PC-9 (cell line): ENCODE measurements at regions not wholly inside any gene's neighbourhood (a gene's known extent, or its start where the extent isn't known, plus 50 kb on each side); places are given as distances from the start of the nearest gene placed in this dataset.

Experiments used
- BruUV-seq: library from RNA; stranded (reverse); fragments of 400-500 nt; replicated peaks from 2 replicates; lab custom pipeline; 2021; lab: Mats Ljungman, UMichigan
- CTCF ChIA-PET: fragments of 300-600 bp; sonication (Branson Sonifier 250); formaldehyde crosslinking; loops from one replicate; lab custom pipeline; 2022; ENCODE audit warnings: antibody characterized with exemption; lab: Charles Lee
- POLR2A ChIA-PET: fragments of 300-600 bp; sonication (Branson Sonifier 250); formaldehyde crosslinking; loops from one replicate; lab custom pipeline; 2022; ENCODE audit warnings: antibody characterized with exemption; ENCODE audit not compliant: unreplicated experiment; lab: Charles Lee
- DNase-seq, 2 experiments: peaks; one replicate each; pipeline versions ENCODE4 v3.0.0 to v3.0.0-alpha.2; 2015 to 2022; ENCODE audit warnings: mixed read lengths in 1 of 2
- H2AFZ ChIP-seq: fragments of 200-600 bp; sonication (generic); 2 replicates; pipeline ENCODE4 v1.8.1; 2017; ENCODE audit warnings: antibody characterized with exemption
- H3F3A ChIP-seq: fragments of 200-600 bp; sonication (generic); 2 replicates; pipeline ENCODE4 v1.8.1; 2017; ENCODE audit warnings: antibody characterized with exemption, mild to moderate bottlenecking, low read depth; ENCODE audit not compliant: insufficient read depth
- H3K27ac ChIP-seq: fragments of 200-600 bp; sonication (generic); 2 replicates; pipeline ENCODE4 v1.6.1; 2016; ENCODE audit warnings: mixed run types
- H3K27me3 ChIP-seq: fragments of 200-600 bp; sonication (generic); 2 replicates; pipeline ENCODE4 v1.6.1; 2016; ENCODE audit warnings: low read depth, mixed run types; ENCODE audit not compliant: insufficient read depth
- H3K36me3 ChIP-seq: fragments of 200-600 bp; sonication (generic); 2 replicates; pipeline ENCODE4 v1.6.1; 2016; ENCODE audit warnings: low read depth, mixed run types
- H3K4me1 ChIP-seq: fragments of 200-600 bp; sonication (generic); replicated peaks from 2 replicates; pipeline ENCODE4 v1.6.1; 2016; ENCODE audit warnings: mixed run types; ENCODE audit not compliant: insufficient read depth
- H3K4me2 ChIP-seq: fragments of 200-600 bp; sonication (generic); 2 replicates; pipeline ENCODE4 v1.6.1; 2017; ENCODE audit warnings: mixed run types
- H3K4me3 ChIP-seq: fragments of 200-600 bp; sonication (generic); 2 replicates; pipeline ENCODE4 v1.6.1; 2016; ENCODE audit warnings: mixed run types
- H3K79me2 ChIP-seq: fragments of 200-600 bp; sonication (generic); 2 replicates; pipeline ENCODE4 v1.6.1; 2017; ENCODE audit warnings: low read depth, mixed run types
- H3K9me2 ChIP-seq: fragments of 200-600 bp; sonication (generic); 2 replicates; pipeline ENCODE4 v1.8.1; 2017; ENCODE audit warnings: mild to moderate bottlenecking; ENCODE audit not compliant: insufficient read depth
- H3K9me3 ChIP-seq: fragments of 200-600 bp; sonication (generic); 2 replicates; pipeline ENCODE4 v1.8.1; 2016; ENCODE audit warnings: low read depth; ENCODE audit not compliant: insufficient read depth
- H4K20me1 ChIP-seq: fragments of 200-600 bp; sonication (generic); 2 replicates; pipeline ENCODE4 v1.8.1; 2017; ENCODE audit not compliant: insufficient read depth
- EZH2 ChIP-seq: fragments of 200-600 bp; sonication (generic); IDR thresholded peaks from 2 replicates; pipeline ENCODE4 v1.8.0; 2017; ENCODE audit warnings: antibody characterized with exemption, low read depth
- intact Hi-C: fragments of 100-400 bp; cut with micrococcal nuclease; formaldehyde crosslinking; loops from one replicate; pipeline ENCODE4 v1.10.0; 2022; ENCODE audit not compliant: unreplicated experiment
- TF ChIP-seq, protein P1 (sequence below): fragments of 200-600 bp; sonication (generic); conservative IDR thresholded peaks from 2 replicates; pipeline ENCODE4 v1.6.1; 2017; ENCODE audit warnings: mixed run types, antibody characterized with exemption, mild to moderate bottlenecking, moderate library complexity

DNA sequence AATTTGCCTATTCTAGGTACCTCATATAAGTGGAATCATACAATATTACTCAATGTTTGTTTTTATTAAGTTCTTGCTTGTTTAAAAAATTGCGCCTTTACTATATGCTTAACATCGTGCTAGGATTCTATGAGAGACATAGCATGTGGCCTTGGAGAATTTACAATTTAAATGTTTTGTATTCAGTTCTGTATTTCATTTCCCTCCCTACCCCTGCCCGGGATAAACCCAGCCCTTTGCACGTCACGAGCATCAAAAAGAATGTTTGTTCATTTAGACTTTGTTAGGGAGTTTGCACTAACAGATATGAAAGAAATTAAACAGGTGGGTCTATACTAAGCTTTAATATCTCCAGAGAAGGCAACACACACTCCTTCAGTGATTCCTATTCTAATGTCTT, 75.7 kb downstream of the C18orf54 start:
- Histone ChIP-seq H2AFZ (no peak overlapping the region), H3K4me2 (no peak overlapping the region), H4K20me1 (no peaks in the 10 kb centered on the region), H3K79me2 (no peaks in the 10 kb centered on the region), H3K27ac (no peak overlapping the region), H3K4me3 (no peak overlapping the region), H3K9me2 (no peaks in the 10 kb centered on the region), H3F3A (no peaks in the 10 kb centered on the region), H3K9me3 (no peaks in the 10 kb centered on the region), H3K36me3 (no peaks in the 10 kb centered on the region), H3K4me1 (no peaks in the 10 kb centered on the region), H3K27me3 (no peaks in the 10 kb centered on the region)
- intact Hi-C loops: no loop called here
- no peak for DNase-seq
- BruUV-seq: no TSS peak
- POLR2A ChIA-PET: no interaction called here
- CTCF ChIA-PET: no interaction called here
- TF ChIP-seq EZH2: no peak
- TF ChIP-seq, protein P1, sequence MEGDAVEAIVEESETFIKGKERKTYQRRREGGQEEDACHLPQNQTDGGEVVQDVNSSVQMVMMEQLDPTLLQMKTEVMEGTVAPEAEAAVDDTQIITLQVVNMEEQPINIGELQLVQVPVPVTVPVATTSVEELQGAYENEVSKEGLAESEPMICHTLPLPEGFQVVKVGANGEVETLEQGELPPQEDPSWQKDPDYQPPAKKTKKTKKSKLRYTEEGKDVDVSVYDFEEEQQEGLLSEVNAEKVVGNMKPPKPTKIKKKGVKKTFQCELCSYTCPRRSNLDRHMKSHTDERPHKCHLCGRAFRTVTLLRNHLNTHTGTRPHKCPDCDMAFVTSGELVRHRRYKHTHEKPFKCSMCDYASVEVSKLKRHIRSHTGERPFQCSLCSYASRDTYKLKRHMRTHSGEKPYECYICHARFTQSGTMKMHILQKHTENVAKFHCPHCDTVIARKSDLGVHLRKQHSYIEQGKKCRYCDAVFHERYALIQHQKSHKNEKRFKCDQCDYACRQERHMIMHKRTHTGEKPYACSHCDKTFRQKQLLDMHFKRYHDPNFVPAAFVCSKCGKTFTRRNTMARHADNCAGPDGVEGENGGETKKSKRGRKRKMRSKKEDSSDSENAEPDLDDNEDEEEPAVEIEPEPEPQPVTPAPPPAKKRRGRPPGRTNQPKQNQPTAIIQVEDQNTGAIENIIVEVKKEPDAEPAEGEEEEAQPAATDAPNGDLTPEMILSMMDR: no peak

DNA sequence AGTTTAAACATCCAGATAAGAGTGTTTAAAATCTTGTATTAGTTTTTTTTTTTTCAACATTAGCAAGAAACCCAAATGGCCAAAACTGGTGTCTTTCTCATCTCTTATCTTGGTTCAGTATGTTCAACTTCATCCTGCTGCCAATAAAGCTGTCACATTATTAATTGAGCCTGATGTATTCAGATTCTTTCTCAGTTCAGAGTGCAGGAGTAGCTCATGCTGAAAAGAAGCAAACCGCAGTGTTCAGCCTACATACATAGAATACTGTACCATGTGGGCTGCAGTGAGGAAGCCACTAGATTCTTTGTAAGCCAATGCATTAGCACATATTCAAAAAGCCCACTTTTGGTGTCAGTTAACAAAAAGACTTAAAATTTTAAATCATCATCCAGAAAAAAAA, 76.2 kb downstream of the C18orf54 start:
- Histone ChIP-seq H3K27ac (no peak overlapping the region), H3K79me2 (no peaks in the 10 kb centered on the region), H3K36me3 (no peaks in the 10 kb centered on the region), H3K4me1 (no peaks in the 10 kb centered on the region), H3K9me3 (no peaks in the 10 kb centered on the region), H3K4me2 (no peak overlapping the region), H3F3A (no peaks in the 10 kb centered on the region), H3K27me3 (no peaks in the 10 kb centered on the region), H2AFZ (no peak overlapping the region), H3K9me2 (no peaks in the 10 kb centered on the region), H3K4me3 (no peak overlapping the region), H4K20me1 (no peaks in the 10 kb centered on the region)
- BruUV-seq: no TSS peak
- ChIA-PET POLR2A (no interaction called here), CTCF (no interaction called here)
- no peak for DNase-seq
- TF ChIP-seq EZH2: no peak
- TF ChIP-seq, protein P1: no peak
- intact Hi-C loops: no loop called here

DNA sequence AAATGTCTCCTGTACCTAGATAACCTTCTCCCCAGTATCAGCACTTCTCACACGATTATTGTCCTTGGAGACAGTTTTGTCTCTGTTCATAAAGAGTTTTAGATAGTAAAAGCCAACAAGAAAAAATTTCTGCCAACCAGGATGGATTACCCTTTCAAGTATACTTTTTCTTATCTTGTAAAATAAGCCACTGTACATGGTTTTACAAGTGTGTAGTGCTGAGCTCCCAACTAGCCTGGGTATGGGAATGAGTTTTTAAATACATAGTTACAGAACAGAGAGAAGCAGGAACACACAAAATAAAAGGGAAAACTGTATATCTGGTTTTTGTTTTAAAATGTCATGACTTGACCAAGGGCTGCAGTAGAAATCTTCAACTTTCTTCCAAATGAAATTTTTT, 76.7 kb downstream of the C18orf54 start:
- no TSS peak for BruUV-seq
- Histone ChIP-seq H3K36me3 (no peaks in the 10 kb centered on the region), H3K4me1 (no peaks in the 10 kb centered on the region), H3K27me3 (no peaks in the 10 kb centered on the region), H4K20me1 (no peaks in the 10 kb centered on the region), H3K9me3 (no peaks in the 10 kb centered on the region), H3K27ac (no peak overlapping the region), H3F3A (no peaks in the 10 kb centered on the region), H2AFZ (no peak overlapping the region), H3K9me2 (no peaks in the 10 kb centered on the region), H3K4me2 (no peak overlapping the region), H3K79me2 (no peaks in the 10 kb centered on the region), H3K4me3 (no peak overlapping the region)
- no peak for DNase-seq
- intact Hi-C loops: no loop called here
- POLR2A ChIA-PET: no interaction called here
- CTCF ChIA-PET: no interaction called here
- TF ChIP-seq EZH2: no peak
- TF ChIP-seq, protein P1: no peak
